Brain microvascular endothelial cell (primary cell): ENCODE measurements at regions not wholly inside any gene's neighbourhood (a gene's known extent, or its start where the extent isn't known, plus 50 kb on each side); places are given as distances from the start of the nearest gene placed in this dataset.
"Not testable (repeated sequence)": the region's sequence is repeated elsewhere in the genome, so short reads cannot be mapped to it uniquely, and the experiment has no call there.

Source experiments
- DNase-seq: peaks from one replicate; pipeline ENCODE4 v3.0.0-alpha.2; 2020
- H3K27ac ChIP-seq: fragments of 250-450 bp; sonication (Bioruptor Pico); 2 replicates; pipeline ENCODE4 v1.5.1; 2020; ENCODE audit warnings: mild to moderate bottlenecking, moderate library complexity
- H3K27me3 ChIP-seq: fragments of 250-450 bp; sonication (Bioruptor Pico); replicated peaks from 2 replicates; pipeline ENCODE4 v1.5.1; 2020; ENCODE audit warnings: mild to moderate bottlenecking
- H3K36me3 ChIP-seq: fragments of 250-450 bp; sonication (Bioruptor Pico); replicated peaks from 2 replicates; pipeline ENCODE4 v1.5.1; 2020; ENCODE audit warnings: mild to moderate bottlenecking
- H3K4me3 ChIP-seq: 2 replicates; pipeline ENCODE4 v1.5.1; 2011; ENCODE audit warnings: low read depth, mild to moderate bottlenecking, control low read depth, low read length, moderate library complexity
- CTCF ChIP-seq: IDR thresholded peaks from 2 replicates; pipeline ENCODE4 v1.5.1; 2011; ENCODE audit warnings: low read depth, mild to moderate bottlenecking, moderate library complexity, low read length, control low read depth, inconsistent platforms; ENCODE audit errors: missing control alignments
- in situ Hi-C: cut with HindIII; loops from 2 replicates; pipeline ENCODE4 v1.10.0; 2017; ENCODE audit warnings: low sequenced_read_pairs, low pct_ligation_motif_present

- Histone ChIP-seq H3K27me3 (no peaks in the 10 kb centered on the region), H3K4me3 (no peak overlapping the region), H3K27ac (no peak overlapping the region), H3K36me3 (no peaks in the 10 kb centered on the region)
- no peak for DNase-seq
- TF ChIP-seq CTCF = no peak
- in situ Hi-C loops = no loop called here
These were observed 329.7 kb upstream of the KCNMB2 start for GRCh38 chr3:178206521-178206920.

- H3K27ac ChIP-seq, DNase-seq, H3K27me3 ChIP-seq, H3K36me3 ChIP-seq, H3K4me3 ChIP-seq, in situ Hi-C loops: not testable (repeated sequence)
These were observed 329.1 kb upstream of the KCNMB2 start for GRCh38 chr3:178207161-178207560.

GRCh38 chr3:178207627-178208026 is 328.6 kb upstream of the KCNMB2 start:
- in situ Hi-C loops, DNase-seq, H3K27me3 ChIP-seq, H3K4me3 ChIP-seq, H3K36me3 ChIP-seq, H3K27ac ChIP-seq: not testable (repeated sequence)

GRCh38 chr3:178209116-178209515 is 327.1 kb upstream of the KCNMB2 start:
- H3K27ac ChIP-seq, in situ Hi-C loops, H3K36me3 ChIP-seq, H3K4me3 ChIP-seq, H3K27me3 ChIP-seq, DNase-seq: not testable (repeated sequence)

GRCh38 chr3:178209618-178210017 is 326.6 kb upstream of the KCNMB2 start:
- H3K4me3 ChIP-seq, H3K27ac ChIP-seq, in situ Hi-C loops, H3K27me3 ChIP-seq, DNase-seq, H3K36me3 ChIP-seq: not testable (repeated sequence)

GRCh38 chr3:178211086-178211485 is 325.1 kb upstream of the KCNMB2 start:
- in situ Hi-C loops, H3K36me3 ChIP-seq, H3K27me3 ChIP-seq, H3K27ac ChIP-seq, H3K4me3 ChIP-seq: not testable (repeated sequence)
- peak; percentile 63 for DNase-seq

GRCh38 chr3:178217479-178217878 is 318.8 kb upstream of the KCNMB2 start:
- no peak overlapping the region for H3K4me3 ChIP-seq
- DNase-seq = no peak
- in situ Hi-C loops = no loop called here
- no peaks in the 10 kb centered on the region for H3K36me3 ChIP-seq
- H3K27me3 ChIP-seq = no peaks in the 10 kb centered on the region
- H3K27ac ChIP-seq = no peak overlapping the region
- TF ChIP-seq CTCF = no peak

GRCh38 chr3:178218231-178218630 is 318.0 kb upstream of the KCNMB2 start:
- Histone ChIP-seq H3K4me3 (no peak overlapping the region), H3K36me3 (no peaks in the 10 kb centered on the region), H3K27ac (no peak overlapping the region), H3K27me3 (no peaks in the 10 kb centered on the region)
- no peak for TF ChIP-seq CTCF
- DNase-seq = no peak
- in situ Hi-C loops = no loop called here

- H3K4me3 ChIP-seq, H3K27me3 ChIP-seq, H3K27ac ChIP-seq, H3K36me3 ChIP-seq, in situ Hi-C loops, DNase-seq: not testable (repeated sequence)
These were observed 316.6 kb upstream of the KCNMB2 start for GRCh38 chr3:178219661-178220060.
